ENCODE measurements at regions not wholly inside any gene's neighbourhood (a gene's known extent, or its start where the extent isn't known, plus 50 kb on each side); places are given as distances from the start of the nearest gene placed in this dataset.

DNA sequence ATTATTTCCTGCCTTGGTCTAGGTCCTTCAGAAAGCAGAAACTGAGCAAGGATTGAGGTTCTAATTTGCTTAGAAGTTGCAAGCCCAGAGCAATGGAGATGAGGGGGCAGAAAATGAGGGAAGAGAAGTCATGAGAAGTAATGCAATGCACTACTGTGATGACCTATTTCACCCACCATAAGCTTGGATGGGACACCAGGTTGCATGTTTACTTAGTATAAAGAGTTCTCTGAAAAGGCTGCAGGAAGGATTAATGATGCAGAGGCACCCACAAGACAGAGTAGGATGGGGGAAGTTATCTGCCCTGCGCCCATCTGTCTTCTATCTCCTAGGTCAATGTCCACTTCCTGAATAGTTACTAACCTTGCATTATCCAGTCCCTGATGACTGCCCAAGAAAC, 84.8 kb upstream of the SNRK start:
- H2AK9ac ChIP-seq (replicated peaks; ENCODE audit: low read depth, low read length, poor library complexity) = no peak overlapping the region
- ATAC-seq (ENCODE audit: low read depth) (no peak), DNase-seq (no peak)
- no peak overlapping the region for H3K56ac ChIP-seq (ENCODE audit: extremely low read depth, insufficient read depth, low read length)
- H2BK5ac ChIP-seq (ENCODE audit: low read depth, low read length, poor library complexity, severe bottlenecking) = no peak overlapping the region
- no peak overlapping the region for H2AK5ac ChIP-seq (ENCODE audit: low read depth, low read length)
- no peak overlapping the region for H3K27ac ChIP-seq (ENCODE audit: insufficient read depth, low read length)
- H3K4ac ChIP-seq (ENCODE audit: low read depth, low read length) = no peak overlapping the region
- intact Hi-C loops (cut with micrococcal nuclease) = no loop called here
- no peak overlapping the region for H3K4me3 ChIP-seq (ENCODE audit: insufficient read depth, low read depth, low read length)
- in situ Hi-C loops (cut with MboI; ENCODE audit: low sequenced_read_pairs) = no loop called here
- H2BK120ac ChIP-seq (ENCODE audit: low read depth, low read length) = no peak overlapping the region
- no peak overlapping the region for H3K4me2 ChIP-seq (ENCODE audit: low read depth, low read length)
- peaks cover 5% of the 10 kb centered on the region; the same call in 1 of the 2 replicates for H3K9me3 ChIP-seq (ENCODE audit: control insufficient read depth, insufficient read depth, low read length)
- H2BK15ac ChIP-seq (ENCODE audit: low read depth, low read length) = no peak overlapping the region
- dilution Hi-C loops (cut with HindIII; ENCODE audit: low sequenced_read_pairs, unreplicated experiment) = no loop called here
- no peak overlapping the region for H4K8ac ChIP-seq (ENCODE audit: low read depth in 2 of 2, low read length in 2 of 2)
- H3K4me1 ChIP-seq (ENCODE audit: control insufficient read depth, insufficient read depth, low read length) = no peaks in the 10 kb centered on the region
- H4K20me1 ChIP-seq (ENCODE audit: insufficient read depth, low read length) = no peaks in the 10 kb centered on the region
- H3K79me1 ChIP-seq (ENCODE audit: low read depth in 1 of 2, low read length in 2 of 2) = no peaks in the 10 kb centered on the region
- no peak overlapping the region for H3K23ac ChIP-seq (ENCODE audit: low read depth, low read length)
- BruUV-seq (replicated peaks) = no TSS peak
- no peak overlapping the region for H2BK20ac ChIP-seq (ENCODE audit: low read depth, low read length)
- no peak overlapping the region for H4K91ac ChIP-seq (ENCODE audit: insufficient read depth, low read depth, low read length)
- no peak overlapping the region for H3K14ac ChIP-seq (replicated peaks; ENCODE audit: low read depth, low read length)
- no peaks in the 10 kb centered on the region for H3K27me3 ChIP-seq (ENCODE audit: control insufficient read depth, insufficient read depth, low read length)
- ChIA-PET POLR2A (ENCODE audit: unreplicated experiment) (no interaction called here), CTCF (no interaction called here)
- no CpG with 5 or more reads among the region's 1 CpG for WGBS, 2 experiments (ENCODE audit: extremely low coverage in 2 of 2, insufficient read length in 1 of 2)
- H3K36me3 ChIP-seq (ENCODE audit: control insufficient read depth, insufficient read depth, low read length) = no peaks in the 10 kb centered on the region
- H3K9ac ChIP-seq (ENCODE audit: low read depth, low read length) = no peak overlapping the region
- H3K18ac ChIP-seq (ENCODE audit: low read depth, low read length) = no peak overlapping the region
- TF ChIP-seq MAFK (IDR thresholded peaks at IDR 0.05; ENCODE audit: low read depth, low read length) = no peak
- no peak for TF ChIP-seq BHLHE40 (IDR thresholded peaks at IDR 0.05; ENCODE audit: low read depth, low read length)
- no peak overlapping the region for H4K5ac ChIP-seq (ENCODE audit: low read depth, low read length)
- H2AFZ ChIP-seq (replicated peaks; ENCODE audit: low read length, poor library complexity) = no peak overlapping the region
- H3K9me1 ChIP-seq (ENCODE audit: insufficient read depth, low read length) = no peaks in the 10 kb centered on the region

Measured in IMR-90 (cell line).